HG02610 (cell line): ENCODE measurements at regions not wholly inside any gene's neighbourhood (a gene's known extent, or its start where the extent isn't known, plus 50 kb on each side); places are given as distances from the start of the nearest gene placed in this dataset.

Experiments
- ATAC-seq: cut with Tn5 transposase; IDR thresholded peaks from one replicate; pipeline ENCODE4 v1.9.1; 2021; ENCODE audit warnings: mild to moderate bottlenecking, moderate library complexity; ENCODE audit not compliant: unreplicated experiment

- no peak for ATAC-seq
These were observed 129.5 kb upstream of the DSCAM start for GRCh38 chr21:40976198-40977109.

- ATAC-seq = no peak
These were observed 138.4 kb upstream of the DSCAM start for GRCh38 chr21:40985370-40985769.

- no peak for ATAC-seq
These were observed 143.4 kb upstream of the DSCAM start for GRCh38 chr21:40990366-40990765.

- ATAC-seq = no peak
These were observed 150.9 kb upstream of the DSCAM start for GRCh38 chr21:40997831-40998230.

GRCh38 chr21:41000838-41001237 lies 153.9 kb upstream of the DSCAM start:
- ATAC-seq = no peak

- no peak for ATAC-seq
These were observed 159.7 kb upstream of the DSCAM start for GRCh38 chr21:41006636-41007035.

GRCh38 chr21:41008351-41008750 lies 159.6 kb upstream of the BACE2 start:
- no peak for ATAC-seq

- no peak for ATAC-seq
These were observed 159.0 kb upstream of the BACE2 start for GRCh38 chr21:41008974-41009373.

GRCh38 chr21:41009398-41010100 lies 158.4 kb upstream of the BACE2 start:
- ATAC-seq = no peak

- no peak for ATAC-seq
These were observed 157.9 kb upstream of the BACE2 start for GRCh38 chr21:41010101-41010435.

GRCh38 chr21:41011098-41011731 lies 156.7 kb upstream of the BACE2 start:
- ATAC-seq = no peak

GRCh38 chr21:41011951-41012366 lies 156.0 kb upstream of the BACE2 start:
- no peak for ATAC-seq

- no peak for ATAC-seq
These were observed 155.5 kb upstream of the BACE2 start for GRCh38 chr21:41012425-41012824.

- ATAC-seq = no peak
These were observed 151.5 kb upstream of the BACE2 start for GRCh38 chr21:41016472-41016871.

- ATAC-seq = no peak
These were observed 149.5 kb upstream of the BACE2 start for GRCh38 chr21:41018431-41018830.

GRCh38 chr21:41023936-41024335 lies 144.0 kb upstream of the BACE2 start:
- no peak for ATAC-seq

- no peak for ATAC-seq
These were observed 143.6 kb upstream of the BACE2 start for GRCh38 chr21:41024341-41024740.

- no peak for ATAC-seq
These were observed 143.2 kb upstream of the BACE2 start for GRCh38 chr21:41024746-41025254.

GRCh38 chr21:41029571-41029970 lies 138.4 kb upstream of the BACE2 start:
- ATAC-seq = no peak

- no peak for ATAC-seq
These were observed 136.2 kb upstream of the BACE2 start for GRCh38 chr21:41031701-41032220.

GRCh38 chr21:41032541-41032940 lies 135.4 kb upstream of the BACE2 start:
- no peak for ATAC-seq
